GM12865 (cell line): ENCODE measurements at regions not wholly inside any gene's neighbourhood (a gene's known extent, or its start where the extent isn't known, plus 50 kb on each side); places are given as distances from the start of the nearest gene placed in this dataset.
"Not testable (repeated sequence)": the region's sequence is repeated elsewhere in the genome, so short reads cannot be mapped to it uniquely, and the experiment has no call there.

ENCODE experiments used
- DNase-seq: peaks from one replicate; pipeline ENCODE4 v3.0.0; 2010; ENCODE audit warnings: low read depth
- H3K4me3 ChIP-seq: 2 replicates; pipeline ENCODE4 v1.5.1; 2011; ENCODE audit warnings: mild to moderate bottlenecking, low read depth, low read length, control low read depth
- CTCF ChIP-seq: IDR thresholded peaks from 2 replicates; pipeline ENCODE4 v1.5.1; 2011; ENCODE audit warnings: low read length, control low read depth, low read depth, inconsistent platforms; ENCODE audit not compliant: insufficient read depth; ENCODE audit errors: missing control alignments

GRCh38 chr3:166661621-166662020 is 718.5 kb downstream of the ZBBX start:
- no peak for DNase-seq

GRCh38 chr3:166660962-166661361 is 719.1 kb downstream of the ZBBX start:
- no peak overlapping the region for H3K4me3 ChIP-seq
- no peak for DNase-seq
- TF ChIP-seq CTCF: no peak

More at GRCh38 chr3:166661621-166662020, 718.5 kb downstream of the ZBBX start:
- H3K4me3 ChIP-seq: no peak overlapping the region
- TF ChIP-seq CTCF: no peak

- no peak for DNase-seq
- TF ChIP-seq CTCF: no peak
These were observed 742.0 kb downstream of the ZBBX start for GRCh38 chr3:166637984-166638530.

GRCh38 chr3:166634091-166634746 is 745.9 kb downstream of the ZBBX start:
- DNase-seq: no peak
- no peak for TF ChIP-seq CTCF
- H3K4me3 ChIP-seq: no peak overlapping the region

More at GRCh38 chr3:166637984-166638530, 742.0 kb downstream of the ZBBX start:
- H3K4me3 ChIP-seq: no peak overlapping the region

- no peak overlapping the region for H3K4me3 ChIP-seq
- no peak for DNase-seq
- no peak for TF ChIP-seq CTCF
These were observed 749.9 kb downstream of the ZBBX start for GRCh38 chr3:166630190-166630589.

- DNase-seq: no peak
- TF ChIP-seq CTCF: no peak
- H3K4me3 ChIP-seq: no peak overlapping the region
These were observed 766.7 kb downstream of the ZBBX start for GRCh38 chr3:166613365-166613764.

- not testable (repeated sequence) for H3K4me3 ChIP-seq, DNase-seq
These were observed 767.3 kb downstream of the ZBBX start for GRCh38 chr3:166612761-166613160.
